Liver (tissue), 3 donors: ENCODE measurements at regions not wholly inside any gene's neighbourhood (a gene's known extent, or its start where the extent isn't known, plus 50 kb on each side); places are given as distances from the start of the nearest gene placed in this dataset.

Source experiments
- CTCF ChIP-seq: fragments of 150-350 bp; IDR thresholded peaks from 2 replicates; pipeline ENCODE4 v1.5.1; 2017; ENCODE audit warnings: improper control_type of control experiment, low read depth, low read length; ENCODE audit not compliant: missing input control
- EGR1 ChIP-seq, 2 donors: IDR thresholded peaks; 2 replicates each; pipeline ENCODE4 v1.6.1; 2016 to 2018; ENCODE audit warnings: antibody characterized with exemption in 2 of 2, low read depth in 2 of 2
- FOXA1 ChIP-seq: IDR thresholded peaks from 2 replicates; pipeline ENCODE4 v1.6.1; 2016; ENCODE audit warnings: antibody characterized with exemption
- FOXA2 ChIP-seq: IDR thresholded peaks from 2 replicates; pipeline ENCODE4 v1.6.1; 2016; ENCODE audit warnings: antibody characterized with exemption
- GABPA ChIP-seq, 2 donors: IDR thresholded peaks in 1 of 2; conservative IDR thresholded peaks in 1 of 2; 2 replicates each; pipeline ENCODE4 v1.6.1; 2016; ENCODE audit warnings: antibody characterized with exemption in 2 of 2, mild to moderate bottlenecking in 1 of 2, moderate library complexity in 1 of 2
- JUND ChIP-seq, 2 donors: IDR thresholded peaks; 2 replicates each; pipeline ENCODE4 v1.6.1; 2016; ENCODE audit warnings: antibody characterized with exemption in 2 of 2
- MAX ChIP-seq: IDR thresholded peaks from 2 replicates; pipeline ENCODE4 v1.6.1; 2016; ENCODE audit warnings: antibody characterized with exemption
- RAD21 ChIP-seq, 2 donors: IDR thresholded peaks; 2 replicates each; pipeline ENCODE4 v1.6.1; 2016; ENCODE audit warnings: antibody characterized with exemption in 2 of 2, mild to moderate bottlenecking in 2 of 2
- REST ChIP-seq: IDR thresholded peaks from 2 replicates; pipeline ENCODE4 v1.6.1; 2016; ENCODE audit warnings: antibody characterized with exemption, mild to moderate bottlenecking
- RXRA ChIP-seq, 2 donors: IDR thresholded peaks; 2 replicates each; pipeline ENCODE4 v1.6.1; 2017 to 2018; ENCODE audit warnings: antibody characterized with exemption in 2 of 2, mild to moderate bottlenecking in 1 of 2
- SP1 ChIP-seq: IDR thresholded peaks from 2 replicates; pipeline ENCODE4 v1.6.1; 2018; ENCODE audit warnings: antibody characterized with exemption, mild to moderate bottlenecking
- YY1 ChIP-seq: IDR thresholded peaks from 2 replicates; pipeline ENCODE4 v1.6.1; 2016; ENCODE audit warnings: antibody characterized with exemption, mild to moderate bottlenecking
- ZBTB33 ChIP-seq: IDR thresholded peaks from 2 replicates; pipeline ENCODE4 v1.6.1; 2016; ENCODE audit warnings: antibody characterized with exemption
- donor health status: healthy.
- donor health status: healthy.

GRCh38 chr4:106695501-106696262 lies 327.1 kb upstream of the GIMD1 start:
- no peak for TF ChIP-seq RAD21 (IDR thresholded peaks at IDR 0.05)
- no peak for TF ChIP-seq CTCF
- TF ChIP-seq REST: no peak
- TF ChIP-seq RXRA (IDR thresholded peaks at IDR 0.05): no peak
- TF ChIP-seq MAX: no peak
- no peak for TF ChIP-seq EGR1 (IDR thresholded peaks at IDR 0.05; ENCODE audit: low read depth in 2 of 2)
- no peak for TF ChIP-seq FOXA2
- TF ChIP-seq SP1: no peak
- TF ChIP-seq GABPA (IDR thresholded peaks at IDR 0.05 in 1 of 2, conservative IDR thresholded peaks at IDR 0.05 in 1 of 2): no peak
- TF ChIP-seq FOXA1: no peak
- no peak for TF ChIP-seq JUND (IDR thresholded peaks at IDR 0.05)
- TF ChIP-seq YY1: no peak
- no peak for TF ChIP-seq ZBTB33
